ENCODE measurements at regions not wholly inside any gene's neighbourhood (a gene's known extent, or its start where the extent isn't known, plus 50 kb on each side); places are given as distances from the start of the nearest gene placed in this dataset.
"Not testable (repeated sequence)": the region's sequence is repeated elsewhere in the genome, so short reads cannot be mapped to it uniquely, and the experiment has no call there.

GRCh38 chr15:89004726-89005030 is 83.6 kb upstream of the ABHD2 start:
- intact Hi-C loops (cut with micrococcal nuclease), result no loop called here
- WGBS (ENCODE audit: insufficient coverage), result 90% methylated on average over 4 of the region's 4 CpGs

GRCh38 chr15:89007527-89007926 is 80.7 kb upstream of the ABHD2 start:
- H3K27me3 ChIP-seq (ENCODE audit: control insufficient read depth, insufficient read depth, low read length); H3K27ac Mint-ChIP-seq; ATAC-seq; H3K4me3 Mint-ChIP-seq; H3K36me3 ChIP-seq (ENCODE audit: control insufficient read depth, insufficient read depth, low read length); H3K36me3 Mint-ChIP-seq; H3K9me3 Mint-ChIP-seq; H3K4me3 ChIP-seq (ENCODE audit: low read length); DNase-seq; intact Hi-C loops (cut with micrococcal nuclease); H3K4me1 Mint-ChIP-seq; H3K4me1 ChIP-seq (ENCODE audit: control insufficient read depth, insufficient read depth, low read length); H3K27ac ChIP-seq (ENCODE audit: low read length); H3K9me3 ChIP-seq (ENCODE audit: control insufficient read depth, insufficient read depth, low read length): not testable (repeated sequence)
- WGBS (ENCODE audit: insufficient coverage), result 93% methylated on average over 6 of the region's 9 CpGs
- peaks cover 13 to 30% of the 10 kb centered on the region in 2 donors for H3K27me3 Mint-ChIP-seq (ENCODE audit: low read depth in 2 of 2)

More at GRCh38 chr15:89004726-89005030, 83.6 kb upstream of the ABHD2 start:
- Mint-ChIP-seq H3K27me3 (ENCODE audit: low read depth in 2 of 2) (peaks cover 9 to 16% of the 10 kb centered on the region in 2 donors), H3K4me1 (peaks cover 6 to 15% of the 10 kb centered on the region in 2 donors), H3K36me3 (no peaks in the 10 kb centered on the region), H3K9me3 (no peaks in the 10 kb centered on the region), H3K4me3 (no peak overlapping the region), H3K27ac (no peak overlapping the region)
- ATAC-seq, result no peak
- H3K9me3 ChIP-seq (ENCODE audit: control insufficient read depth, insufficient read depth, low read length), result no peaks in the 10 kb centered on the region
- DNase-seq, result no peak
- no peaks in the 10 kb centered on the region for H3K27me3 ChIP-seq (ENCODE audit: control insufficient read depth, insufficient read depth, low read length)
- no peaks in the 10 kb centered on the region for H3K36me3 ChIP-seq (ENCODE audit: control insufficient read depth, insufficient read depth, low read length)
- no peak overlapping the region for H3K27ac ChIP-seq (ENCODE audit: low read length)
- no peak for TF ChIP-seq CTCF (IDR thresholded peaks at IDR 0.05)
- H3K4me1 ChIP-seq (ENCODE audit: control insufficient read depth, insufficient read depth, low read length), result peaks cover 14% of the 10 kb centered on the region
- H3K4me3 ChIP-seq (ENCODE audit: low read length), result no peak overlapping the region

GRCh38 chr15:89007989-89008388 is 80.3 kb upstream of the ABHD2 start:
- Mint-ChIP-seq H3K27me3 (ENCODE audit: low read depth in 2 of 2) (peaks cover 14 to 35% of the 10 kb centered on the region in 2 donors), H3K9me3 (no peaks in the 10 kb centered on the region), H3K27ac (no peak overlapping the region), H3K4me3 (no peak overlapping the region), H3K36me3 (no peaks in the 10 kb centered on the region), H3K4me1 (peaks cover 0 to under 1% of the 10 kb centered on the region in 2 donors)
- Histone ChIP-seq H3K27ac (ENCODE audit: low read length) (no peak overlapping the region), H3K36me3 (ENCODE audit: control insufficient read depth, insufficient read depth, low read length) (no peaks in the 10 kb centered on the region), H3K27me3 (ENCODE audit: control insufficient read depth, insufficient read depth, low read length) (no peaks in the 10 kb centered on the region), H3K9me3 (ENCODE audit: control insufficient read depth, insufficient read depth, low read length) (no peaks in the 10 kb centered on the region), H3K4me1 (ENCODE audit: control insufficient read depth, insufficient read depth, low read length) (peaks cover under 1% of the 10 kb centered on the region), H3K4me3 (ENCODE audit: low read length) (no peak overlapping the region)
- DNase-seq (no peak), ATAC-seq (no peak)
- TF ChIP-seq CTCF (IDR thresholded peaks at IDR 0.05), result no peak
- intact Hi-C loops (cut with micrococcal nuclease), result no loop called here

- Histone ChIP-seq H3K27ac (ENCODE audit: low read length) (no peak overlapping the region), H3K4me1 (ENCODE audit: control insufficient read depth, insufficient read depth, low read length) (no peaks in the 10 kb centered on the region), H3K9me3 (ENCODE audit: control insufficient read depth, insufficient read depth, low read length) (no peaks in the 10 kb centered on the region), H3K27me3 (ENCODE audit: control insufficient read depth, insufficient read depth, low read length) (no peaks in the 10 kb centered on the region), H3K36me3 (ENCODE audit: control insufficient read depth, insufficient read depth, low read length) (no peaks in the 10 kb centered on the region), H3K4me3 (ENCODE audit: low read length) (no peak overlapping the region)
- intact Hi-C loops (cut with micrococcal nuclease), result no loop called here
- no peak overlapping the region for H3K4me3 Mint-ChIP-seq
- H3K27me3 Mint-ChIP-seq (ENCODE audit: low read depth in 2 of 2), result peaks cover 19 to 42% of the 10 kb centered on the region in 2 donors
- H3K9me3 Mint-ChIP-seq, result no peaks in the 10 kb centered on the region
- DNase-seq (no peak), ATAC-seq (no peak)
- WGBS (ENCODE audit: insufficient coverage), result 90% methylated on average over 6 of the region's 6 CpGs
- H3K27ac Mint-ChIP-seq, result no peak overlapping the region
- no peaks in the 10 kb centered on the region for H3K4me1 Mint-ChIP-seq
- TF ChIP-seq CTCF (IDR thresholded peaks at IDR 0.05), result no peak
- H3K36me3 Mint-ChIP-seq, result no peaks in the 10 kb centered on the region
Measured at GRCh38 chr15:89009080-89009479, 79.2 kb upstream of the ABHD2 start.

Measured in natural killer cell (primary cell).